ENCODE measurements at regions not wholly inside any gene's neighbourhood (a gene's known extent, or its start where the extent isn't known, plus 50 kb on each side); places are given as distances from the start of the nearest gene placed in this dataset.

GRCh38 chr16:55039042-55039441 lies 108.4 kb downstream of the IRX5 start:
- TF ChIP-seq CTCF (conservative IDR thresholded peaks at IDR 0.05; ENCODE audit: low read depth, low read length) (no peak), EZH2phosphoT487 (IDR thresholded peaks at IDR 0.05; ENCODE audit: borderline replicate concordance, low read length) (no peak)
